Skeletal muscle tissue (tissue), 3 donors: ENCODE measurements at regions not wholly inside any gene's neighbourhood (a gene's known extent, or its start where the extent isn't known, plus 50 kb on each side); places are given as distances from the start of the nearest gene placed in this dataset.

Source experiments
- H3K27ac ChIP-seq: one replicate; pipeline ENCODE4 v1.7.0; 2013; ENCODE audit warnings: mild to moderate bottlenecking, low read depth, low read length, inconsistent platforms
- H3K27me3 ChIP-seq, 3 donors: one replicate each; pipeline ENCODE4 v1.7.0; 2013; ENCODE audit warnings: low read length in 3 of 3; ENCODE audit not compliant: control insufficient read depth in 3 of 3, insufficient read depth in 3 of 3
- H3K36me3 ChIP-seq, 3 donors: one replicate each; pipeline ENCODE4 v1.7.0; 2013; ENCODE audit warnings: low read length in 3 of 3; ENCODE audit not compliant: control insufficient read depth in 3 of 3, insufficient read depth in 3 of 3
- H3K4me1 ChIP-seq, 3 donors: one replicate each; pipeline ENCODE4 v1.7.0; 2013; ENCODE audit warnings: low read length in 3 of 3, mild to moderate bottlenecking in 3 of 3; ENCODE audit not compliant: control insufficient read depth in 3 of 3, insufficient read depth in 3 of 3
- H3K4me3 ChIP-seq, 3 donors: one replicate each; pipeline ENCODE4 v1.7.0; 2013; ENCODE audit warnings: low read length in 3 of 3
- H3K9ac ChIP-seq, 3 donors: one replicate each; pipeline ENCODE4 v1.7.0; 2013; ENCODE audit warnings: low read length in 3 of 3, mild to moderate bottlenecking in 3 of 3, moderate library complexity in 2 of 3, low read depth in 1 of 3
- H3K9me3 ChIP-seq, 3 donors: one replicate each; pipeline ENCODE4 v1.7.0; 2013; ENCODE audit warnings: low read length in 3 of 3; ENCODE audit not compliant: control insufficient read depth in 3 of 3
- donor health status: Osteomylitis.

- H3K27me3 ChIP-seq = no peaks in the 10 kb centered on the region
- H3K9me3 ChIP-seq = no peaks in the 10 kb centered on the region
- no peak overlapping the region for H3K4me3 ChIP-seq
- no peak overlapping the region for H3K9ac ChIP-seq
- no peaks in the 10 kb centered on the region for H3K4me1 ChIP-seq
- no peaks in the 10 kb centered on the region for H3K36me3 ChIP-seq
- no peak overlapping the region for H3K27ac ChIP-seq
Measured at GRCh38 chr13:63337041-63337440, 1921.4 kb upstream of the PCDH20 start.

- Histone ChIP-seq H3K9ac (no peak overlapping the region), H3K36me3 (no peaks in the 10 kb centered on the region), H3K9me3 (no peaks in the 10 kb centered on the region), H3K27ac (no peak overlapping the region), H3K27me3 (no peaks in the 10 kb centered on the region), H3K4me1 (no peaks in the 10 kb centered on the region), H3K4me3 (no peak overlapping the region)
Measured at GRCh38 chr13:63336549-63336948, 1920.9 kb upstream of the PCDH20 start.

GRCh38 chr13:63327584-63327983 lies 1911.9 kb upstream of the PCDH20 start:
- H3K4me1 ChIP-seq = no peaks in the 10 kb centered on the region
- no peaks in the 10 kb centered on the region for H3K9me3 ChIP-seq
- no peaks in the 10 kb centered on the region for H3K36me3 ChIP-seq
- H3K9ac ChIP-seq = no peak overlapping the region
- no peak overlapping the region for H3K4me3 ChIP-seq
- no peaks in the 10 kb centered on the region for H3K27me3 ChIP-seq
- no peak overlapping the region for H3K27ac ChIP-seq

- H3K4me1 ChIP-seq = no peaks in the 10 kb centered on the region
Measured at GRCh38 chr13:63323441-63323840, 1907.8 kb upstream of the PCDH20 start.

GRCh38 chr13:63311587-63311986 lies 1895.9 kb upstream of the PCDH20 start:
- Histone ChIP-seq H3K36me3 (no peaks in the 10 kb centered on the region), H3K9ac (no peak overlapping the region), H3K4me1 (no peaks in the 10 kb centered on the region), H3K4me3 (no peak overlapping the region), H3K27ac (no peak overlapping the region), H3K27me3 (no peaks in the 10 kb centered on the region), H3K9me3 (no peaks in the 10 kb centered on the region)

More at GRCh38 chr13:63323441-63323840, 1907.8 kb upstream of the PCDH20 start:
- Histone ChIP-seq H3K36me3 (no peaks in the 10 kb centered on the region), H3K9ac (no peak overlapping the region), H3K27ac (no peak overlapping the region), H3K9me3 (no peaks in the 10 kb centered on the region), H3K4me3 (no peak overlapping the region), H3K27me3 (no peaks in the 10 kb centered on the region)

- H3K9me3 ChIP-seq = no peaks in the 10 kb centered on the region
- H3K27me3 ChIP-seq = no peaks in the 10 kb centered on the region
- H3K4me1 ChIP-seq = no peaks in the 10 kb centered on the region
- no peak overlapping the region for H3K9ac ChIP-seq
- no peaks in the 10 kb centered on the region for H3K36me3 ChIP-seq
- no peak overlapping the region for H3K27ac ChIP-seq
- H3K4me3 ChIP-seq = no peak overlapping the region
Measured at GRCh38 chr13:63308549-63309165, 1893.0 kb upstream of the PCDH20 start.

- no peak overlapping the region for H3K4me3 ChIP-seq
- H3K9me3 ChIP-seq = no peaks in the 10 kb centered on the region
- H3K4me1 ChIP-seq = no peaks in the 10 kb centered on the region
- no peak overlapping the region for H3K27ac ChIP-seq
- no peaks in the 10 kb centered on the region for H3K36me3 ChIP-seq
- no peak overlapping the region for H3K9ac ChIP-seq
- no peaks in the 10 kb centered on the region for H3K27me3 ChIP-seq
Measured at GRCh38 chr13:63307228-63307627, 1891.6 kb upstream of the PCDH20 start.

- Histone ChIP-seq H3K27ac (no peak overlapping the region), H3K36me3 (no peaks in the 10 kb centered on the region), H3K4me3 (no peak overlapping the region), H3K9me3 (no peaks in the 10 kb centered on the region), H3K4me1 (no peaks in the 10 kb centered on the region), H3K27me3 (no peaks in the 10 kb centered on the region), H3K9ac (no peak overlapping the region)
Measured at GRCh38 chr13:63305641-63306133, 1890.0 kb upstream of the PCDH20 start.

GRCh38 chr13:63304497-63304896 lies 1888.8 kb upstream of the PCDH20 start:
- H3K27ac ChIP-seq = no peak overlapping the region
- no peaks in the 10 kb centered on the region for H3K36me3 ChIP-seq
- no peaks in the 10 kb centered on the region for H3K9me3 ChIP-seq
- H3K27me3 ChIP-seq = no peaks in the 10 kb centered on the region
- no peaks in the 10 kb centered on the region for H3K4me1 ChIP-seq
- no peak overlapping the region for H3K4me3 ChIP-seq
- no peak overlapping the region for H3K9ac ChIP-seq

GRCh38 chr13:63299866-63300394 lies 1884.3 kb upstream of the PCDH20 start:
- H3K36me3 ChIP-seq = no peaks in the 10 kb centered on the region
- H3K4me3 ChIP-seq = no peak overlapping the region
- no peak overlapping the region for H3K9ac ChIP-seq
- H3K27ac ChIP-seq = no peak overlapping the region
- H3K9me3 ChIP-seq = no peaks in the 10 kb centered on the region
- H3K27me3 ChIP-seq = no peaks in the 10 kb centered on the region
- H3K4me1 ChIP-seq = no peaks in the 10 kb centered on the region
